ENCODE measurements at regions not wholly inside any gene's neighbourhood (a gene's known extent, or its start where the extent isn't known, plus 50 kb on each side); places are given as distances from the start of the nearest gene placed in this dataset.

GRCh38 chr5:32991421-32991815 is 280.3 kb downstream of the NPR3 start (continued):
- TF ChIP-seq ZNF462 (CRISPR knock-in tag; IDR thresholded peaks at IDR 0.05) (no peak), POLR2AphosphoS5 (IDR thresholded peaks at IDR 0.05; ENCODE audit: low read depth) (no peak), STAT1 (IDR thresholded peaks at IDR 0.05; ENCODE audit: unreplicated experiment) (no peak), NANOG (IDR thresholded peaks at IDR 0.05; ENCODE audit: borderline replicate concordance) (no peak), ZNF331 (CRISPR knock-in tag; IDR thresholded peaks at IDR 0.05; ENCODE audit: low read depth) (no peak), CREB1 (CRISPR knock-in tag; IDR thresholded peaks at IDR 0.05; ENCODE audit: low read depth) (no peak), EZH2 (IDR thresholded peaks at IDR 0.05; ENCODE audit: low read depth, unreplicated experiment) (no peak)
- TF ChIP-seq, protein P1, sequence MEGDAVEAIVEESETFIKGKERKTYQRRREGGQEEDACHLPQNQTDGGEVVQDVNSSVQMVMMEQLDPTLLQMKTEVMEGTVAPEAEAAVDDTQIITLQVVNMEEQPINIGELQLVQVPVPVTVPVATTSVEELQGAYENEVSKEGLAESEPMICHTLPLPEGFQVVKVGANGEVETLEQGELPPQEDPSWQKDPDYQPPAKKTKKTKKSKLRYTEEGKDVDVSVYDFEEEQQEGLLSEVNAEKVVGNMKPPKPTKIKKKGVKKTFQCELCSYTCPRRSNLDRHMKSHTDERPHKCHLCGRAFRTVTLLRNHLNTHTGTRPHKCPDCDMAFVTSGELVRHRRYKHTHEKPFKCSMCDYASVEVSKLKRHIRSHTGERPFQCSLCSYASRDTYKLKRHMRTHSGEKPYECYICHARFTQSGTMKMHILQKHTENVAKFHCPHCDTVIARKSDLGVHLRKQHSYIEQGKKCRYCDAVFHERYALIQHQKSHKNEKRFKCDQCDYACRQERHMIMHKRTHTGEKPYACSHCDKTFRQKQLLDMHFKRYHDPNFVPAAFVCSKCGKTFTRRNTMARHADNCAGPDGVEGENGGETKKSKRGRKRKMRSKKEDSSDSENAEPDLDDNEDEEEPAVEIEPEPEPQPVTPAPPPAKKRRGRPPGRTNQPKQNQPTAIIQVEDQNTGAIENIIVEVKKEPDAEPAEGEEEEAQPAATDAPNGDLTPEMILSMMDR (conservative IDR thresholded peaks at IDR 0.05; ENCODE audit: low read depth in 2 of 2), result no peak
- TF ChIP-seq, protein P2, sequence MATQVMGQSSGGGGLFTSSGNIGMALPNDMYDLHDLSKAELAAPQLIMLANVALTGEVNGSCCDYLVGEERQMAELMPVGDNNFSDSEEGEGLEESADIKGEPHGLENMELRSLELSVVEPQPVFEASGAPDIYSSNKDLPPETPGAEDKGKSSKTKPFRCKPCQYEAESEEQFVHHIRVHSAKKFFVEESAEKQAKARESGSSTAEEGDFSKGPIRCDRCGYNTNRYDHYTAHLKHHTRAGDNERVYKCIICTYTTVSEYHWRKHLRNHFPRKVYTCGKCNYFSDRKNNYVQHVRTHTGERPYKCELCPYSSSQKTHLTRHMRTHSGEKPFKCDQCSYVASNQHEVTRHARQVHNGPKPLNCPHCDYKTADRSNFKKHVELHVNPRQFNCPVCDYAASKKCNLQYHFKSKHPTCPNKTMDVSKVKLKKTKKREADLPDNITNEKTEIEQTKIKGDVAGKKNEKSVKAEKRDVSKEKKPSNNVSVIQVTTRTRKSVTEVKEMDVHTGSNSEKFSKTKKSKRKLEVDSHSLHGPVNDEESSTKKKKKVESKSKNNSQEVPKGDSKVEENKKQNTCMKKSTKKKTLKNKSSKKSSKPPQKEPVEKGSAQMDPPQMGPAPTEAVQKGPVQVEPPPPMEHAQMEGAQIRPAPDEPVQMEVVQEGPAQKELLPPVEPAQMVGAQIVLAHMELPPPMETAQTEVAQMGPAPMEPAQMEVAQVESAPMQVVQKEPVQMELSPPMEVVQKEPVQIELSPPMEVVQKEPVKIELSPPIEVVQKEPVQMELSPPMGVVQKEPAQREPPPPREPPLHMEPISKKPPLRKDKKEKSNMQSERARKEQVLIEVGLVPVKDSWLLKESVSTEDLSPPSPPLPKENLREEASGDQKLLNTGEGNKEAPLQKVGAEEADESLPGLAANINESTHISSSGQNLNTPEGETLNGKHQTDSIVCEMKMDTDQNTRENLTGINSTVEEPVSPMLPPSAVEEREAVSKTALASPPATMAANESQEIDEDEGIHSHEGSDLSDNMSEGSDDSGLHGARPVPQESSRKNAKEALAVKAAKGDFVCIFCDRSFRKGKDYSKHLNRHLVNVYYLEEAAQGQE (IDR thresholded peaks at IDR 0.05; ENCODE audit: unreplicated experiment), result no peak

Data from GM23338 (cell line).